SK-N-SH treated with all-trans-retinoic acid at 6 μM for 48 hours (cell line): ENCODE measurements at regions not wholly inside any gene's neighbourhood (a gene's known extent, or its start where the extent isn't known, plus 50 kb on each side); places are given as distances from the start of the nearest gene placed in this dataset.

Experiments used
- ATAC-seq: fragments of 200-7000 bp; cut with Tn5 transposase; 3 replicates; pipeline ENCODE4 v1.9.1; 2020; ENCODE audit warnings: mild to moderate bottlenecking, moderate library complexity
- ARNTL ChIP-seq: fragments of 450-650 bp; formaldehyde crosslinking; IDR thresholded peaks from 2 replicates; pipeline ENCODE4 v1.5.0; 2020; ENCODE audit warnings: low read depth, mild to moderate bottlenecking, moderate library complexity, borderline replicate concordance
- BACH2 ChIP-seq: fragments of 250-450 bp; sonication (Bioruptor Pico); IDR thresholded peaks from 2 replicates; pipeline ENCODE4 v1.9.0; 2021; ENCODE audit warnings: mild to moderate bottlenecking, borderline replicate concordance
- CSDC2 ChIP-seq: fragments of 250-450 bp; sonication (Bioruptor Pico); IDR thresholded peaks from 2 replicates; pipeline ENCODE4 v1.5.0; 2020; ENCODE audit warnings: mild to moderate bottlenecking, moderate library complexity
- ESRRG ChIP-seq: fragments of 250-450 bp; sonication (Bioruptor Pico); IDR thresholded peaks from 2 replicates; pipeline ENCODE4 v1.6.1; 2021; ENCODE audit warnings: mild to moderate bottlenecking
- GLIS3 ChIP-seq: fragments of 250-450 bp; sonication (Bioruptor Pico); IDR thresholded peaks from 2 replicates; pipeline ENCODE4 v1.5.0; 2020; ENCODE audit warnings: mild to moderate bottlenecking, moderate library complexity
- ISL1 ChIP-seq: fragments of 250-450 bp; sonication (Bioruptor Pico); IDR thresholded peaks from 2 replicates; pipeline ENCODE4 v2.1.2; 2022; ENCODE audit warnings: mild to moderate bottlenecking, moderate library complexity
- OSR1 ChIP-seq: fragments of 250-450 bp; sonication (Bioruptor Pico); IDR thresholded peaks from 2 replicates; pipeline ENCODE4 v1.8.0; 2022; ENCODE audit warnings: moderate library complexity, mild to moderate bottlenecking, inconsistent platforms
- PATZ1 ChIP-seq: fragments of 250-450 bp; sonication (Bioruptor Pico); IDR thresholded peaks from 2 replicates; pipeline ENCODE4 v1.8.0; 2020; ENCODE audit warnings: mild to moderate bottlenecking, moderate library complexity, borderline replicate concordance
- POU6F1 ChIP-seq: fragments of 250-450 bp; sonication (Bioruptor Pico); IDR thresholded peaks from 2 replicates; pipeline ENCODE4 v1.8.0; 2021; ENCODE audit warnings: low read depth, mild to moderate bottlenecking, moderate library complexity, borderline replicate concordance
- PPARA ChIP-seq: fragments of 250-450 bp; sonication (Bioruptor Pico); IDR thresholded peaks from 2 replicates; pipeline ENCODE4 v1.5.0; 2020; ENCODE audit warnings: mild to moderate bottlenecking, borderline replicate concordance
- SNAI2 ChIP-seq: fragments of 250-450 bp; sonication (Bioruptor Pico); IDR thresholded peaks from 2 replicates; pipeline ENCODE4 v1.5.0; 2020; ENCODE audit warnings: mild to moderate bottlenecking, moderate library complexity
- TCF4 ChIP-seq: fragments of 250-450 bp; sonication (Bioruptor Pico); IDR thresholded peaks from 2 replicates; pipeline ENCODE4 v1.8.0; 2021; ENCODE audit warnings: mild to moderate bottlenecking, moderate library complexity, borderline replicate concordance
- TOX ChIP-seq: fragments of 250-450 bp; sonication (Bioruptor Pico); IDR thresholded peaks from 2 replicates; pipeline ENCODE4 v1.8.0; 2021; ENCODE audit warnings: mild to moderate bottlenecking, moderate library complexity, borderline replicate concordance
- TSHZ2 ChIP-seq: fragments of 250-450 bp; sonication (Bioruptor Pico); IDR thresholded peaks from 2 replicates; pipeline ENCODE4 v1.5.0; 2020; ENCODE audit warnings: mild to moderate bottlenecking, moderate library complexity
- ZC3H10 ChIP-seq: fragments of 250-450 bp; sonication (Bioruptor Pico); IDR thresholded peaks from 2 replicates; pipeline ENCODE4 v1.5.1; 2021; ENCODE audit warnings: mild to moderate bottlenecking, moderate library complexity
- ZFP3 ChIP-seq: fragments of 250-450 bp; sonication (Bioruptor Pico); IDR thresholded peaks from 2 replicates; pipeline ENCODE4 v1.5.0; 2020; ENCODE audit warnings: mild to moderate bottlenecking, moderate library complexity
- ZFP30 ChIP-seq: fragments of 450-650 bp; formaldehyde crosslinking; IDR thresholded peaks from 2 replicates; pipeline ENCODE4 v1.5.0; 2022; ENCODE audit warnings: mild to moderate bottlenecking, moderate library complexity
- ZNF565 ChIP-seq: fragments of 450-650 bp; formaldehyde crosslinking; conservative IDR thresholded peaks from 2 replicates; pipeline ENCODE4 v1.5.0; 2020; ENCODE audit warnings: low read depth, mild to moderate bottlenecking, moderate library complexity
- ZNF70 ChIP-seq: fragments of 450-650 bp; formaldehyde crosslinking; IDR thresholded peaks from 2 replicates; pipeline ENCODE4 v1.5.0; 2020; ENCODE audit warnings: mild to moderate bottlenecking, moderate library complexity
- TF ChIP-seq, protein P1 (sequence below): fragments of 250-450 bp; sonication (Bioruptor Pico); IDR thresholded peaks from 2 replicates; pipeline ENCODE4 v1.5.1; 2020; ENCODE audit warnings: low read depth, mild to moderate bottlenecking, moderate library complexity
- TF ChIP-seq, protein P2 (sequence below): fragments of 250-450 bp; sonication (Bioruptor Pico); IDR thresholded peaks from 2 replicates; pipeline ENCODE4 v1.5.1; 2021; ENCODE audit warnings: mild to moderate bottlenecking, moderate library complexity

DNA sequence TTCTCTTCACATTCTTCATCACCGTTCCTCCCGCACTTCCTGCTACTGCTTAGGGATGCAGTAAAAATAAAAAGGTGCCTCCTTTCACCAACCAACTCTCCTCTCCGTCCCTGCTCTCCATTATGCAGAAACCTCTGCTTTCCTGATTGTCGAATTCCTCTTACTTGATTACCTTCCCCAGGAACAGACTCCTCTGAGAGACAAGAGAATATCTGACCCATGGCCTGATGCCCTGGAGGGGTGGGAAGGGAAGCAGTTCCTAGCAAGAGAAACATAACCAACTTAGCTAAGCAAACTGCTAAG lies 80.9 kb downstream of the TRIM29 start:
- no peak for ATAC-seq
- no peak for TF ChIP-seq BACH2 (CRISPR knock-in tag)
- no peak for TF ChIP-seq ZC3H10 (CRISPR knock-in tag)
- no peak for TF ChIP-seq ZNF70 (CRISPR knock-in tag)
- TF ChIP-seq SNAI2 (CRISPR knock-in tag): no peak
- no peak for TF ChIP-seq GLIS3 (CRISPR knock-in tag)
- TF ChIP-seq OSR1 (CRISPR knock-in tag): no peak
- no peak for TF ChIP-seq POU6F1 (CRISPR knock-in tag)
- TF ChIP-seq TSHZ2: no peak
- TF ChIP-seq, protein P1, sequence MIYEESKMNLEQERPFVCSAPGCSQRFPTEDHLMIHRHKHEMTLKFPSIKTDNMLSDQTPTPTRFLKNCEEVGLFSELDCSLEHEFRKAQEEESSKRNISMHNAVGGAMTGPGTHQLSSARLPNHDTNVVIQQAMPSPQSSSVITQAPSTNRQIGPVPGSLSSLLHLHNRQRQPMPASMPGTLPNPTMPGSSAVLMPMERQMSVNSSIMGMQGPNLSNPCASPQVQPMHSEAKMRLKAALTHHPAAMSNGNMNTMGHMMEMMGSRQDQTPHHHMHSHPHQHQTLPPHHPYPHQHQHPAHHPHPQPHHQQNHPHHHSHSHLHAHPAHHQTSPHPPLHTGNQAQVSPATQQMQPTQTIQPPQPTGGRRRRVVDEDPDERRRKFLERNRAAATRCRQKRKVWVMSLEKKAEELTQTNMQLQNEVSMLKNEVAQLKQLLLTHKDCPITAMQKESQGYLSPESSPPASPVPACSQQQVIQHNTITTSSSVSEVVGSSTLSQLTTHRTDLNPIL: no peak
- TF ChIP-seq ARNTL (CRISPR knock-in tag): no peak
- no peak for TF ChIP-seq ZFP30

DNA sequence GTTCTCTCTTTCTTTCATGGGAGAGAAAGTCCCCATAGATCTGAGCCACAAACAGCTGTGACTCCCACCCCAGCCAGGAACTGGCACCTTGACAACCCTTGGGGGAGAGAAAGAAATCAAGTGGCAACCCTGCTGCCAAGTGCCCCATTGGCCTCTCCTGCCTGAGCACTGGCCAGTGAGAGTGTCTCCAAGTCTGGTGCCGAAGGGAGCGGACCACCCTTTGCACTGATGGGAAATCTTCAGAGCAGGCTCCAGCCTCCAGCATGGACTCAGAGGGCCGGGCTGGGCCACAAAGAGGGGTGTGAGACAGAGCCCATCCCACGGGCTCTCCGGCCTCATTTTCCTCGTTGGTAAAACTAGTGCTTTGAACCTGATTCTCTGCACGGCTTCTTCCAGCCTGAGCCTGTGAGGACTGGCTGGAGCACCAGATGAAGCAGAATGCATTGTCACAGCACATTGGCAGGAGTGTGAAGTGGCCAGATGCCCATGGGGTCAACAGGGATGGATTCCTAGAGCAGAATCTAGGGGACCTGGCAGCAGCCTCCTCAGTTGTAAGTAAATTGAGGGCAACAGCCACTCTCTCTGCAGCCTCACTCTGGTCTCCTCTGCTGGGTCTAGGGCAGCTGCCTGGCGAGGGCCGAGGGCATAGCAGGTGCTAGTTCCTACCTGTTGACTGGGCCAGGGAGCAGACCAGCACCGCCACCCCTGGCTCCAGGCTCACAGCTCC lies 81.4 kb downstream of the TRIM29 start:
- TF ChIP-seq ARNTL (CRISPR knock-in tag) (no peak), CSDC2 (no peak), BACH2 (CRISPR knock-in tag) (no peak), TCF4 (CRISPR knock-in tag) (no peak), OSR1 (CRISPR knock-in tag) (no peak), ESRRG (no peak)
- no peak for ATAC-seq

DNA sequence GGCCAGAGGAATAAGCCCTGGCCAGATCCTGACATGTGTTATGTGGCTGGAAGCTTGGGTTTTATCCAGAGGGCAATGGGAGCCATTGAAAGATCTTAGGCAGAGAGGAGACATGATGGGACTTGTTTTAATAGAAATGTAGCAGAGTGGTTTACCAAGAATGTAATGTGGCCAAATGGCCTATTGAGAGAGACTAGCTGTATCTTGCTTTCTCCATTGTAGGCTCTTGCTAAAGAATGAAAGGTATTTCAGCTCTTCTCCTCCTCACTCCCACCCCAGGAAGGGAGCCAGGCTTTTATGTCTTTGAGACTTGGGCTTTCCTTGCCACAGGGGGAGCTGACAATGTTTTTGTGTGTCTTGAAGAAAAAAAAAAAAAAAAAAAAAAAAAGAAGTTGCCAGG lies 82.3 kb downstream of the TRIM29 start:
- TF ChIP-seq TOX (CRISPR knock-in tag): no peak
- no peak for TF ChIP-seq ISL1 (CRISPR knock-in tag)
- TF ChIP-seq PPARA: no peak
- no peak for TF ChIP-seq ARNTL (CRISPR knock-in tag)
- TF ChIP-seq OSR1 (CRISPR knock-in tag): no peak
- TF ChIP-seq TSHZ2: no peak

GRCh38 chr11:120054753-120055045 lies 83.2 kb downstream of the TRIM29 start:
- no peak for ATAC-seq
- TF ChIP-seq, protein P1: no peak
- TF ChIP-seq ZFP3 (CRISPR knock-in tag) (no peak), TCF4 (CRISPR knock-in tag) (no peak), ZFP30 (no peak), ZNF565 (CRISPR knock-in tag) (no peak), BACH2 (CRISPR knock-in tag) (no peak), PPARA (no peak), GLIS3 (CRISPR knock-in tag) (no peak), ESRRG (no peak), PATZ1 (CRISPR knock-in tag) (no peak)
- TF ChIP-seq, protein P2, sequence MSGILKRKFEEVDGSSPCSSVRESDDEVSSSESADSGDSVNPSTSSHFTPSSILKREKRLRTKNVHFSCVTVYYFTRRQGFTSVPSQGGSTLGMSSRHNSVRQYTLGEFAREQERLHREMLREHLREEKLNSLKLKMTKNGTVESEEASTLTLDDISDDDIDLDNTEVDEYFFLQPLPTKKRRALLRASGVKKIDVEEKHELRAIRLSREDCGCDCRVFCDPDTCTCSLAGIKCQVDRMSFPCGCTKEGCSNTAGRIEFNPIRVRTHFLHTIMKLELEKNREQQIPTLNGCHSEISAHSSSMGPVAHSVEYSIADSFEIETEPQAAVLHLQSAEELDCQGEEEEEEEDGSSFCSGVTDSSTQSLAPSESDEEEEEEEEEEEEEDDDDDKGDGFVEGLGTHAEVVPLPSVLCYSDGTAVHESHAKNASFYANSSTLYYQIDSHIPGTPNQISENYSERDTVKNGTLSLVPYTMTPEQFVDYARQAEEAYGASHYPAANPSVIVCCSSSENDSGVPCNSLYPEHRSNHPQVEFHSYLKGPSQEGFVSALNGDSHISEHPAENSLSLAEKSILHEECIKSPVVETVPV (CRISPR knock-in tag): no peak

More for the DNA sequence above, 82.3 kb downstream of the TRIM29 start:
- ATAC-seq: no peak
